Putamen (tissue), 1 donor: ENCODE measurements at regions not wholly inside any gene's neighbourhood (a gene's known extent, or its start where the extent isn't known, plus 50 kb on each side); places are given as distances from the start of the nearest gene placed in this dataset.
"Not testable (repeated sequence)": the region's sequence is repeated elsewhere in the genome, so short reads cannot be mapped to it uniquely, and the experiment has no call there.

Experiments used
- DNase-seq: peaks from one replicate; pipeline ENCODE4 v3.0.0-alpha.2; 2016; ENCODE audit warnings: low spot score

DNA sequence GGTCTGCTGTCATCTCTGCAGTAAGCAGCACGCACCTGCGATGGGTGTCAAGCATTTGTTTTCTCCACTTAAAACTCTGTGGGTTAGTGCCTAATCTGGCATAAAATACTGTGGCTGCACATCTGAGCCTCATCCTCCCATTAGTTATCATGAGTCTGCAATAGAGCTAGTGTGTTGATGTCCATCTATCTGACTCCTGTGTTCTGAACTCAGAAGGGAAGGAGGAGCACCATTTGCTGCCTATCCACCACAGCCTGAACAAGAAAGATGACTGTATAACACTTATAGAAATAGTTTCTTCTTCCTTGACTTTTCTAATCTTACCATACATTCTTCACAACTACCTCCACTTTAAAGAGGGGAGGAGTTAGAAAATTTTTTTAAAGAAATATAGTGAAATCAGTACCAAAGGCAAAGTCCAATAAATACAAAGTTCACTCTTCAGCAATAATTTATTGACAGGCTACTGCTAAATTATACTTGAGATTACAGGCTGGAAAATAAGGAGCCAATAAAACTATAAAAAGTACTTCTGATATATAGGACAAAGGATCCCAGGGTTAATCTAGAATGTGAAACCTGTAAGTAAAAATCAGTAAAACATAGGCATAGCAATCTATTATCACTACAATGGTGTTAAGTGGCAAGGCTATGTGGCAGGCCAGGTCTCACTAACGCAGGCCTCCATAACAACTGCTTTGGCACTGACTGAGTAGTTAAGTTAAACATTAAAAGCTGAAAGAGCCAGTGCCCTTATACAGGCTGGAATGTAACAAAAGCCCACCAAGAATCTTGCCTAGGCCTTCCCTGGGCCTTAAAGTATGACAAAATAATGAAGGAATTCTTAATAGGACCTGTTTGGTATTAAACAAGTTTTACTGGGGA is 70.2 kb downstream of the LGALS9C start:
- DNase-seq: not testable (repeated sequence)

DNA sequence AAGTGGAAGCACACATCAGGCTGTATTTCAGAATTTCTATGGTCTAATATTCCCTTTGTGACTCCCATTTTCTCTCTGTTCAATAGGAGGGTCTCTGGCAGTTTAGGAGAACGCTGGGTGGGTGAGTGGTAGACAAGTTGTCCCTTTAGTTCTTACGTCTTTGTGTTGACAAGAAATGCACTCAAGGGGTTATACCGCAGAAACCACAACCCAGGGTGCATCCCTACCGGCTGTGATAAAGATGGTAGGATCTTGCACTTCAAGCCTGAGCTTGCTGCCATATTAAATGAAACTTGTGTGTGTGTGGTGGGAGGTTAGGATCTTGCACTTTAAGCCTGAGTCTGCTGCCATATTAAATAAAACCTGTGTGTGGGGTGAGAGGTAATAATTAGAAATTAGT is 80.5 kb downstream of the LGALS9C start:
- not testable (repeated sequence) for DNase-seq

DNA sequence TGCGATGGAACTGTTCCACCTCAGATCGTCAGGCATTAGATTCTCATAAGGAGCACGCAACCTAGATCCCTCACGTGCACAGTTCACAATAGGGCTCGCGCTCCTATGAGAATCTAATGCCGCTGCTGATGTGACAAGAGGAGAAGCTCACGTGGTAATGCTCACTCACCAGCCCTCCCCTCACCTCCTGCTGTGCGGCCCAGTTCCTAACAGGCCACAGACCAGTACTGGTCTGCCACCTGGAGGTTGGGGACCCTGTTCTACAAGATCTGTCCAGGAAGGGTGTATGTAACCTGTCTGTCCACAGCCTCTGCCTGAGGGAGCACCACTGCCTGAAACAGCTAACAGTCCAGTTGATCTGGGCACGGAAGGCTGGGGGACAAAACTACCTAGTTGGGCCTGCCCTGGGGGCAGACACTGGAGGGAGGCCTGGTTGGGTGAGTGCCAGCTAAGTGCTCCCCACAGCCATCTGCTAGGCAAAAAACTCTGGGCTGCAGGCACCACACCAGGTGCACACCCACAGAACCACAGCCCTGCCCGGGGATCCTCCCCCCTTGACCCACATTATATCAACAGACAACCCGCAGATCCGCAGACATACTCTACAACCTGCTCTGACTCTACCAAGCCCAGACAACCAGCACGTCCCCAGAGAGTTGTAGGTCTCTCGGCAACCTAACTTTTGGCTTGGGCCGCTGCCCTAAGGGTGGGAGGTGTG is 80.7 kb downstream of the TBC1D28 start:
- DNase-seq: not testable (repeated sequence)

DNA sequence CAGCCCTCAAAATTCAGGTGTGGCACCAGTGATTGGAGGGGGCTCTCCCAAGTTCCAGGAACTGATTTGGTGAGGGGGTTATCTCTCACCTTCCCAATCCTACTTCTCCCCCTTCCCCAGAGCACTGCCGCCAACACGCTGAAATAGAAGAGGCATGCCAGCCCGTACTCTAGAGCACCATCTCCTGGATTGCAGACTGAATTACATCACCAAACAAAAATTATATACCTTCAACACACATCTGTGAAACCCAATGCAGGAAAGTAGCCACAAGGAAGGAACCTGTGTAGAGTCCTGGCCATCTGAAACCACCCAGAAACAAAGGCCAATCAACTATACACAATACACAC is 80.1 kb downstream of the TBC1D28 start:
- peak; percentile 7 for DNase-seq

DNA sequence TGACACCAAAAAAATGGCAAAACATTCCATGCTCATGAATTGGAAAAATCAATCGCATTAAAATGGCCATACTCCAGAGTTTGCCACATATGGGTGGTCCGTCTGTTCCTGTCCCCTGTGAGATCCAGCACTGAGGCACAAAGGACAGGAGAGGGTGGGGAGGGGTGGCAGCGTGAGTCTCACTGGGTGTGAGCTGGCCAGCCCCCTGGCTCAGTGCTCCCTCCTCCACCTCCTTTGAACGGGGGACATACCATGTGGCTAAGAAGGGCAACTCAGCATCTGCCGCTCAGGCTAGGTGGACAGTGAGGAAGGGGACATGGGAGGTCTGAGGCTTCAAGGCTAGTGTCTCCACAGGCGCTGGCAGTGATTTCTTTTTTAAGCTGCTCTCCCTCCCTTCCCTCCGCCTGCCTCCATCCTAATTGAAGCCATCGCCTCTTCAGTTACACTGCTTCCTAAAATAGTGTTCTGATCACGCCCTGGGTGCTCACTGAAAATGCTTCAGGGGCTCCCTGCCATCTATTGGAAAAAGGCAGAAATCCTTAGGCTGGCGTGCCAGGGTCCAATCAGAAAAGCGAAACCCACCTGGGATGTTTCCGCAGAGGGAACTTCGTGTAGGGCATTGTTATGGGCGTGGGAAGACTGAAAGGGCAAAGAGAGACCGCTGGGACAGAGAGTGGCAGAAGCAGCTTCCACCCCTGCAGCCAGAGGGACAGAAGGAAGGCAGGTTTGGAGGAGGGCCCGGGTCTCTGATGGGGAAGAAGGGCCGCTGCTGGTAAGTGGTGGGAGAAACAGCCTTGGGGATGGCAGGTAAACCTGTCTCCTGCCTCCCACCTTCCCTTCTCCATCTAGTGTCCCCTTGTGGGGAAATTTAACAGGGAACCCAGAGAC is 75.8 kb downstream of the TBC1D28 start:
- DNase-seq: peak; percentile 12

DNA sequence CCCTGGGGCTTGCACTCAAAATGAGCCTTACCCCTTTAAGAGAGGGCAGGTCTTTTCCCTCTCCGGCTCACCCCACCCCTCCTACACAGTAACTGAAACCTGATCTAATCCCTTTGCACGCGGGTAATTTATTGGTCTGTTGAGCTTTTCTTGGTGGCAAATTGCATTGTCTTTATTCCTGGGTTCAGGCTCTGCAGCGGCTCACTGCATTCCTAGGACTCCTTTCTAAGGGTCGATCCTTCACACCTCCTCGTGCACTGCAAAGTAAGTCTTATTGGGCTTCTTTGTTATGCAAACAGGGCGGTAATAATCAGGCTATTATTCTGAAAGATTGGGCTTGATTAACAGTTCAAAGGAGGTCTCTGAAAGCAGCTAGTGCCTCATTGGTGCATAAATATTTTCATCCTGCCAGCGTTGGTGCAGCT is 74.7 kb downstream of the TBC1D28 start:
- peak; percentile 4 for DNase-seq

DNA sequence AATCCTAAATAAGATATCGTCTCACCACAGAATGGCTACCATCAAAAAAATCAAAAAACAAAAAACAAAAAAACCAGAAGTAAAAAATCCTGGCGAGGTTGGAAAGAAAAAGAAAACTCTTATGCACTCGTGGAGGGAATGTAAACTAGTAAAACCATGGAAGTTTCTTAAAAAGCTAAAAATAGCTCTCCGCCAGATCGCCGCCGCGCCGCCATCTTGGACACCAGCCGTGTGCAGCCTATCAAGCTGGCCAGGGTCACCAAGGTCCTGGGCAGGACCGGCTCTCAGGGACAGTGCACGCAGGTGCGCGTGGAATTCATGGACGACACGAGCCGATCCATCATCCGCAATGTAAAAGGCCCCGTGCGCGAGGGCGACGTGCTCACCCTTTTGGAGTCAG is 71.7 kb downstream of the TBC1D28 start:
- not testable (repeated sequence) for DNase-seq

DNA sequence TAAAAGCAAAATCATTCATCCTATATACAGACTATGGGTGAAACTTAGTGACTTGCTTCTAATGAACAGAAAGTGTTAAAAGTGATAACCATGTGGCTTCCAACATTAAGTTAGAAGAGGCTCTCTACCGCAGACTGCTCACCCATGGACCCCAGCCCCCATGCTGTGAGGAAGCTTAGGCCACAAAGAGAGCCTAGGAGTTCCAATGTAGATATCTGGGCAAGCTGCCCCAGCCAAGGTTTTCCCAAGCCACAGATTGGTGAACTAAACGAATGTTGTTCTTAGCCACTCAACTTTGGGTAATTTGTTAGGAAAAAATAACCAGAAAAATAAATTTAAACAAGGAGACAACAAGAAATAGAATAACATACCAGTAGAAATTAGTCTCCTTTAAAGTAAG is 70.1 kb downstream of the TBC1D28 start:
- not testable (repeated sequence) for DNase-seq
